HG03457 (cell line): ENCODE measurements at regions not wholly inside any gene's neighbourhood (a gene's known extent, or its start where the extent isn't known, plus 50 kb on each side); places are given as distances from the start of the nearest gene placed in this dataset.
"Not testable (repeated sequence)": the region's sequence is repeated elsewhere in the genome, so short reads cannot be mapped to it uniquely, and the experiment has no call there.

ENCODE experiments used
- ATAC-seq: cut with Tn5 transposase; IDR thresholded peaks from one replicate; pipeline ENCODE4 v1.9.1; 2021; ENCODE audit warnings: moderate number of reproducible peaks; ENCODE audit not compliant: unreplicated experiment

DNA sequence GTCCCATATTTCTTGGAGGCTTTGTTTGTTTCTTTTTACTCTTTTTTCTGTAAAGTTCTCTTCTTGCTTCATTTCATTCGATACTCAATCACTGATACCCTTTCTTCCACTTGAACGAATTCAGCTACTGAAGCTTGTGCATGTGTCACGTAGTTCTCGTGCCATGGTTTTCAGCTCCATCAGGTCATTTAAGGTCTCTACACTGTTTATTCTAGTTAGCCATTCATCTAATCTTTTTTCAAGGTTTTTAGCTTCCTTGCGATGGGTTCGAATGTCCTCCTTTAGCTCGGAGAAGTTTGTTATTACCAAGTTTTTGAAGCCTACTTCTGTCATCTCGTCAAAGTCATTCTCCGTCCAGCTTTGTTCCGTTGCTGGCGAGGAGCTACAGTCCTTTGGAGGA is 55.6 kb upstream of the CRYM start:
- not testable (repeated sequence) for ATAC-seq
